Kidney epithelial cell (primary cell): ENCODE measurements at regions not wholly inside any gene's neighbourhood (a gene's known extent, or its start where the extent isn't known, plus 50 kb on each side); places are given as distances from the start of the nearest gene placed in this dataset.

Experiments used
- DNase-seq: peaks from one replicate; pipeline ENCODE4 v3.0.0-alpha.2; 2010; ENCODE audit warnings: low read depth
- H3K27me3 ChIP-seq: 2 replicates; pipeline ENCODE4 v1.6.0; 2011; ENCODE audit warnings: low read length; ENCODE audit not compliant: control insufficient read depth, insufficient read depth
- H3K36me3 ChIP-seq: 2 replicates; pipeline ENCODE4 v1.5.1; 2011; ENCODE audit warnings: low read length; ENCODE audit not compliant: control insufficient read depth, insufficient read depth
- H3K4me3 ChIP-seq: 2 replicates; pipeline ENCODE4 v1.5.1; 2011; ENCODE audit warnings: low read depth, mild to moderate bottlenecking, control low read depth, low read length
- CTCF ChIP-seq: IDR thresholded peaks from 2 replicates; pipeline ENCODE4 v1.5.1; 2011; ENCODE audit warnings: mild to moderate bottlenecking, moderate library complexity, low read length, control low read depth, inconsistent platforms; ENCODE audit not compliant: insufficient read depth, poor library complexity, severe bottlenecking

GRCh38 chr12:92452763-92453162 is 250.0 kb upstream of the PLEKHG7 start:
- no peaks in the 10 kb centered on the region for H3K27me3 ChIP-seq
- H3K4me3 ChIP-seq = no peak overlapping the region
- DNase-seq = no peak
- TF ChIP-seq CTCF = no peak
- H3K36me3 ChIP-seq = no peaks in the 10 kb centered on the region

DNA sequence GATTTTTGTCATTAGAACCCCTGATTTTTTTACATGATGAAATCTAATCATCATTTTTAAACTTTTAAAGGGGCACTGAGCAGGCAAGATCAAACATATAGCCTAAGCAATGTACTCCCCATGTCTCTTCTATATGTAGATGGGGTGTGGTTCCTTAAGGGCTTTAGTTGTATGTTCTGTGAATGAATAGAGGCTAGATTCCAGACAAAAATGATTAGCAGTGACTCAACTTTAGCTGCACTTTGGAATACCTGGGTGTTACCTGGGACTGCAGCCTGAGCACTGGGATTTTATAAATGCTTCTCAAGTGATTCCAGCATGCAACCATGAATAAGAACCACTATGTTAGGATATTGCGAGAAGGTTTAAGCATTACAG is 256.7 kb upstream of the PLEKHG7 start:
- Histone ChIP-seq H3K27me3 (no peaks in the 10 kb centered on the region), H3K4me3 (no peak overlapping the region), H3K36me3 (no peaks in the 10 kb centered on the region)
- no peak for TF ChIP-seq CTCF
- DNase-seq = no peak

- TF ChIP-seq CTCF = no peak
- no peak overlapping the region for H3K4me3 ChIP-seq
- no peaks in the 10 kb centered on the region for H3K36me3 ChIP-seq
- no peak for DNase-seq
- H3K27me3 ChIP-seq = no peaks in the 10 kb centered on the region
These were observed 257.3 kb upstream of the PLEKHG7 start for GRCh38 chr12:92445253-92446082.

DNA sequence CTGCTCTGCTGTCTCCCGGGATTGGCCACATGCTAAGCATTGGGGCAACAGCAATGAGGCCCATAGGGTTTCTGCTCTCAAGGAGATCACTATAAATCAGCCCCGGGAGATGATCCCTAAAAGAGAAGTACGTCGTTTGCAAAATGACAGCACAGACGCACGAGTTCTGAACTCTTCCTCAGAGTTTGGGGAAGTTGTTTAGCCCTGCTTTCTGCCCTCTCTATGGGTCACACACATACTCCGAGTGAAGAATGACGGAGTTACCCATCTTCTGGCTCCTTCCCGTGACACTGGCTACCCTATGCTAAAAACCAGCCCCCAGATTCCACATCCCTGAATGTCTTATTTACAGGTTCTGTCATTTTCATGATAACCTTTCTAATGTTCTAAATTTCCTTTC is 258.0 kb upstream of the PLEKHG7 start:
- no peak overlapping the region for H3K4me3 ChIP-seq
- H3K27me3 ChIP-seq = no peaks in the 10 kb centered on the region
- DNase-seq = no peak
- no peaks in the 10 kb centered on the region for H3K36me3 ChIP-seq
- no peak for TF ChIP-seq CTCF

DNA sequence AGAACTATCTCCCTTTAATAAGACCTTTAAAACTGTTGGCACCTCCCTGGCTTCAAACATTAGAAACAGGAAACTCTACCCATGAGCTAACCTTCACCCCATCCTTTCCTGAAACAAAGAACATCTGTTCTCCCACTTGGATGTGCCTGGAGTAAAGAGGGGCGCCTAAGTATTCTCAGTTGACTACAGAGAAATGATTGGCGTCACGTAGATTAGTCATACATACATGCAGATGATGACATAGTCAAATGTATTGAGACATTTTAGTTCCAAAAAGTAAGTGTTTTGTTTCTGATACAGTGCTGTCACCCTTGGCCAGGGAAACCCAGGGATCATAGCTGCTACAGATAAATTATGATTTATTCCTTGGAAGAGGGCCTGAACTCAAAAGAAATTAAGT is 260.0 kb upstream of the PLEKHG7 start:
- no peaks in the 10 kb centered on the region for H3K27me3 ChIP-seq
- H3K36me3 ChIP-seq = no peaks in the 10 kb centered on the region
- no peak for TF ChIP-seq CTCF
- no peak overlapping the region for H3K4me3 ChIP-seq
- no peak for DNase-seq

GRCh38 chr12:92440072-92440471 is 262.7 kb upstream of the PLEKHG7 start:
- H3K27me3 ChIP-seq = no peaks in the 10 kb centered on the region
- DNase-seq = no peak
- no peak overlapping the region for H3K4me3 ChIP-seq
- no peaks in the 10 kb centered on the region for H3K36me3 ChIP-seq
- no peak for TF ChIP-seq CTCF
